Prostate gland (tissue), 2 donors: ENCODE measurements at regions not wholly inside any gene's neighbourhood (a gene's known extent, or its start where the extent isn't known, plus 50 kb on each side); places are given as distances from the start of the nearest gene placed in this dataset.

Experiments
- CTCF ChIP-seq, 4 experiments: fragments of 200-600 bp in 2 of 4; fragments of 450-650 bp in 2 of 4; sonication (generic) in 2 of 4; IDR thresholded peaks; 1 replicate in 3 of 4; 2 replicates in 1 of 4; pipeline ENCODE4 v1.5.1; 2016 to 2019; ENCODE audit warnings: antibody characterized with exemption in 4 of 4, mild to moderate bottlenecking in 2 of 4, moderate library complexity in 2 of 4
- POLR2A ChIP-seq: fragments of 450-650 bp; IDR thresholded peaks from one replicate; pipeline ENCODE4 v1.6.1; 2016; ENCODE audit warnings: antibody characterized with exemption, mild to moderate bottlenecking
- POLR2AphosphoS5 ChIP-seq: sonication (generic); formaldehyde crosslinking; IDR thresholded peaks from one replicate; pipeline ENCODE4 v1.6.1; 2017; ENCODE audit warnings: antibody characterized with exemption

- TF ChIP-seq POLR2AphosphoS5 (no peak), POLR2A (no peak), CTCF (IDR thresholded peaks at IDR 0.05) (no peak)
Measured at GRCh38 chr21:28436286-28436932, 556.3 kb downstream of the LTN1 start.
